GM21526 (cell line): ENCODE measurements at regions not wholly inside any gene's neighbourhood (a gene's known extent, or its start where the extent isn't known, plus 50 kb on each side); places are given as distances from the start of the nearest gene placed in this dataset.
"Not testable (repeated sequence)": the region's sequence is repeated elsewhere in the genome, so short reads cannot be mapped to it uniquely, and the experiment has no call there.

Experiments used
- ATAC-seq: cut with Tn5 transposase; IDR thresholded peaks from one replicate; pipeline ENCODE4 v1.9.1; 2021; ENCODE audit warnings: moderate library complexity; ENCODE audit not compliant: unreplicated experiment, low FRiP score

GRCh38 chr5:30324083-30324482 lies 869.4 kb upstream of the CDH6 start:
- no peak for ATAC-seq

GRCh38 chr5:30287890-30288289 lies 905.6 kb upstream of the CDH6 start:
- ATAC-seq, result no peak

- no peak for ATAC-seq
Measured at GRCh38 chr5:30279237-30279636, 914.2 kb upstream of the CDH6 start.

GRCh38 chr5:30267026-30267425 lies 926.5 kb upstream of the CDH6 start:
- ATAC-seq, result no peak

- no peak for ATAC-seq
Measured at GRCh38 chr5:30239331-30240022, 954.0 kb upstream of the CDH6 start.

- ATAC-seq, result no peak
Measured at GRCh38 chr5:30237189-30237588, 956.3 kb upstream of the CDH6 start.

GRCh38 chr5:30209755-30210154 lies 983.7 kb upstream of the CDH6 start:
- no peak for ATAC-seq

GRCh38 chr5:30197662-30198061 lies 995.8 kb upstream of the CDH6 start:
- ATAC-seq, result no peak

GRCh38 chr5:30195036-30195435 lies 998.5 kb upstream of the CDH6 start:
- ATAC-seq, result no peak

- ATAC-seq, result no peak
Measured at GRCh38 chr5:30194595-30194994, 998.9 kb upstream of the CDH6 start.

GRCh38 chr5:30183795-30184194 lies 1009.7 kb upstream of the CDH6 start:
- no peak for ATAC-seq

- no peak for ATAC-seq
Measured at GRCh38 chr5:30156156-30156555, 1037.3 kb upstream of the CDH6 start.

- ATAC-seq, result no peak
Measured at GRCh38 chr5:30152431-30152830, 1041.1 kb upstream of the CDH6 start.

- ATAC-seq, result no peak
Measured at GRCh38 chr5:30150231-30150630, 1043.3 kb upstream of the CDH6 start.

GRCh38 chr5:30149526-30149925 lies 1044.0 kb upstream of the CDH6 start:
- no peak for ATAC-seq

GRCh38 chr5:30147976-30148375 lies 1045.5 kb upstream of the CDH6 start:
- no peak for ATAC-seq

- not testable (repeated sequence) for ATAC-seq
Measured at GRCh38 chr5:30144059-30144458, 1049.4 kb upstream of the CDH6 start.

- no peak for ATAC-seq
Measured at GRCh38 chr5:30142432-30142831, 1051.1 kb upstream of the CDH6 start.

GRCh38 chr5:30121043-30121442 lies 1072.4 kb upstream of the CDH6 start:
- ATAC-seq, result no peak

- no peak for ATAC-seq
Measured at GRCh38 chr5:30117135-30117534, 1076.4 kb upstream of the CDH6 start.

GRCh38 chr5:30113542-30113941 lies 1079.9 kb upstream of the CDH6 start:
- ATAC-seq, result no peak

GRCh38 chr5:30112867-30113266 lies 1080.6 kb upstream of the CDH6 start:
- ATAC-seq, result no peak

GRCh38 chr5:30108051-30108450 lies 1085.4 kb upstream of the CDH6 start:
- no peak for ATAC-seq
